8988T (cell line): ENCODE measurements at regions not wholly inside any gene's neighbourhood (a gene's known extent, or its start where the extent isn't known, plus 50 kb on each side); places are given as distances from the start of the nearest gene placed in this dataset.
"Not testable (repeated sequence)": the region's sequence is repeated elsewhere in the genome, so short reads cannot be mapped to it uniquely, and the experiment has no call there.

Source experiments
- DNase-seq: peaks from one replicate; pipeline ENCODE4 v3.0.0; 2011

- DNase-seq: no peak
Measured at GRCh38 chr5:163022582-163023128, 414.7 kb upstream of the CCNG1 start.

GRCh38 chr5:163023846-163024245 is 413.5 kb upstream of the CCNG1 start:
- DNase-seq: no peak

GRCh38 chr5:163024936-163025335 is 412.5 kb upstream of the CCNG1 start:
- no peak for DNase-seq

- DNase-seq: no peak
Measured at GRCh38 chr5:163033656-163034055, 403.7 kb upstream of the CCNG1 start.

- no peak for DNase-seq
Measured at GRCh38 chr5:163041254-163041653, 396.1 kb upstream of the CCNG1 start.

GRCh38 chr5:163079618-163080017 is 357.8 kb upstream of the CCNG1 start:
- no peak for DNase-seq

GRCh38 chr5:163089230-163089629 is 348.2 kb upstream of the CCNG1 start:
- no peak for DNase-seq

- DNase-seq: no peak
Measured at GRCh38 chr5:163089926-163090325, 347.5 kb upstream of the CCNG1 start.

- no peak for DNase-seq
Measured at GRCh38 chr5:163094492-163095180, 342.8 kb upstream of the CCNG1 start.

GRCh38 chr5:163104464-163104863 is 332.9 kb upstream of the CCNG1 start:
- no peak for DNase-seq

GRCh38 chr5:163105456-163105855 is 331.9 kb upstream of the CCNG1 start:
- no peak for DNase-seq

GRCh38 chr5:163106098-163106497 is 331.3 kb upstream of the CCNG1 start:
- DNase-seq: no peak

- DNase-seq: no peak
Measured at GRCh38 chr5:163108351-163108750, 329.0 kb upstream of the CCNG1 start.

GRCh38 chr5:163115011-163115410 is 322.4 kb upstream of the CCNG1 start:
- DNase-seq: no peak

GRCh38 chr5:163116618-163117017 is 320.8 kb upstream of the CCNG1 start:
- not testable (repeated sequence) for DNase-seq

- no peak for DNase-seq
Measured at GRCh38 chr5:163134061-163134460, 303.3 kb upstream of the CCNG1 start.

- DNase-seq: no peak
Measured at GRCh38 chr5:163135849-163136248, 301.5 kb upstream of the CCNG1 start.

- no peak for DNase-seq
Measured at GRCh38 chr5:163161512-163161911, 275.9 kb upstream of the CCNG1 start.

- DNase-seq: no peak
Measured at GRCh38 chr5:163162645-163163044, 274.8 kb upstream of the CCNG1 start.

GRCh38 chr5:163163858-163164257 is 273.5 kb upstream of the CCNG1 start:
- no peak for DNase-seq

GRCh38 chr5:163165277-163165676 is 272.1 kb upstream of the CCNG1 start:
- DNase-seq: no peak

- not testable (repeated sequence) for DNase-seq
Measured at GRCh38 chr5:163170161-163170560, 267.2 kb upstream of the CCNG1 start.

- DNase-seq: no peak
Measured at GRCh38 chr5:163172540-163173338, 264.7 kb upstream of the CCNG1 start.

- no peak for DNase-seq
Measured at GRCh38 chr5:163177971-163178370, 259.4 kb upstream of the CCNG1 start.
